ENCODE measurements at regions not wholly inside any gene's neighbourhood (a gene's known extent, or its start where the extent isn't known, plus 50 kb on each side); places are given as distances from the start of the nearest gene placed in this dataset.

- Histone ChIP-seq H3K4me3 (ENCODE audit: low read length) (no peak overlapping the region), H3K27me3 (ENCODE audit: control insufficient read depth in 1 of 2, insufficient read depth in 2 of 2, low read length in 2 of 2) (no peaks in the 10 kb centered on the region), H3K4me1 (ENCODE audit: insufficient read depth, low read length) (no peaks in the 10 kb centered on the region), H3K36me3 (ENCODE audit: insufficient read depth, low read length) (no peaks in the 10 kb centered on the region), H3K27ac (ENCODE audit: low read depth in 1 of 2, low read length in 2 of 2) (no peak overlapping the region), H3K9me3 (ENCODE audit: control insufficient read depth in 1 of 2, insufficient read depth in 1 of 2, low read length in 2 of 2) (peaks cover 0 to 7% of the 10 kb centered on the region in 2 experiments)
- TF ChIP-seq CTCF (IDR thresholded peaks at IDR 0.05): no peak
- H3K27me3 Mint-ChIP-seq: no peaks in the 10 kb centered on the region
- peak in 1 of 14 experiments; percentile 1 for DNase-seq
- intact Hi-C loops (cut with DNase I, micrococcal nuclease): no loop called here
- no peak overlapping the region for H3K4me3 Mint-ChIP-seq
- no peak for ATAC-seq (ENCODE audit: poor library complexity)
- H3K9me3 Mint-ChIP-seq: peaks cover 2% of the 10 kb centered on the region
- no peaks in the 10 kb centered on the region for H3K36me3 Mint-ChIP-seq (ENCODE audit: low read depth)
- CTCF ChIA-PET: no interaction called here
- no peak overlapping the region for H3K27ac Mint-ChIP-seq
- no peaks in the 10 kb centered on the region for H3K4me1 Mint-ChIP-seq (ENCODE audit: low read depth)
- POLR2A ChIA-PET: no interaction called here
Observed at GRCh38 chrX:147828719-147829118, 83.0 kb upstream of the FMR1 start.

GRCh38 chrX:147832707-147833348, 78.9 kb upstream of the FMR1 start:
- Histone ChIP-seq H3K36me3 (ENCODE audit: insufficient read depth, low read length) (no peaks in the 10 kb centered on the region), H3K27me3 (ENCODE audit: control insufficient read depth in 1 of 2, insufficient read depth in 2 of 2, low read length in 2 of 2) (no peaks in the 10 kb centered on the region), H3K4me3 (ENCODE audit: low read length) (no peak overlapping the region), H3K27ac (ENCODE audit: low read depth in 1 of 2, low read length in 2 of 2) (no peak overlapping the region), H3K4me1 (ENCODE audit: insufficient read depth, low read length) (no peaks in the 10 kb centered on the region), H3K9me3 (ENCODE audit: control insufficient read depth in 1 of 2, insufficient read depth in 1 of 2, low read length in 2 of 2) (peaks cover 0 to 7% of the 10 kb centered on the region in 2 experiments)
- Mint-ChIP-seq H3K4me3 (no peak overlapping the region), H3K4me1 (ENCODE audit: low read depth) (no peaks in the 10 kb centered on the region), H3K9me3 (peaks cover 2% of the 10 kb centered on the region), H3K36me3 (ENCODE audit: low read depth) (no peaks in the 10 kb centered on the region), H3K27me3 (no peaks in the 10 kb centered on the region), H3K27ac (no peak overlapping the region)
- POLR2A ChIA-PET: no interaction called here
- DNase-seq (no peak), ATAC-seq (ENCODE audit: poor library complexity) (no peak)
- CTCF ChIA-PET: no interaction called here
- intact Hi-C loops (cut with DNase I, micrococcal nuclease): no loop called here
- no peak for TF ChIP-seq CTCF (IDR thresholded peaks at IDR 0.05)

- ATAC-seq (ENCODE audit: poor library complexity) (no peak), DNase-seq (peak in 1 of 14 experiments; percentile 3)
- ChIA-PET CTCF (no interaction called here), POLR2A (no interaction called here)
- Mint-ChIP-seq H3K4me1 (ENCODE audit: low read depth) (no peaks in the 10 kb centered on the region), H3K4me3 (no peak overlapping the region), H3K27ac (no peak overlapping the region), H3K27me3 (peaks cover 6% of the 10 kb centered on the region), H3K9me3 (no peaks in the 10 kb centered on the region), H3K36me3 (ENCODE audit: low read depth) (no peaks in the 10 kb centered on the region)
- TF ChIP-seq CTCF (IDR thresholded peaks at IDR 0.05): peak; percentile 19
- intact Hi-C loops (cut with DNase I, micrococcal nuclease): no loop called here
- Histone ChIP-seq H3K36me3 (ENCODE audit: insufficient read depth, low read length) (no peaks in the 10 kb centered on the region), H3K4me1 (ENCODE audit: insufficient read depth, low read length) (no peaks in the 10 kb centered on the region), H3K9me3 (ENCODE audit: control insufficient read depth in 1 of 2, insufficient read depth in 1 of 2, low read length in 2 of 2) (no peaks in the 10 kb centered on the region), H3K27me3 (ENCODE audit: control insufficient read depth in 1 of 2, insufficient read depth in 2 of 2, low read length in 2 of 2) (peaks cover 0 to 5% of the 10 kb centered on the region in 2 experiments), H3K4me3 (ENCODE audit: low read length) (no peak overlapping the region), H3K27ac (ENCODE audit: low read depth in 1 of 2, low read length in 2 of 2) (no peak overlapping the region)
Observed at GRCh38 chrX:147838465-147839131, 73.1 kb upstream of the FMR1 start.
